ES-I3 (cell line): ENCODE measurements at regions not wholly inside any gene's neighbourhood (a gene's known extent, or its start where the extent isn't known, plus 50 kb on each side); places are given as distances from the start of the nearest gene placed in this dataset.
"Not testable (repeated sequence)": the region's sequence is repeated elsewhere in the genome, so short reads cannot be mapped to it uniquely, and the experiment has no call there.

Source experiments
- H3K36me3 ChIP-seq: 2 replicates; pipeline ENCODE4 v1.6.1; 2013; ENCODE audit warnings: mild to moderate bottlenecking, low read length, control low read depth, moderate library complexity; ENCODE audit not compliant: insufficient read depth
- H3K4me1 ChIP-seq: 2 replicates; pipeline ENCODE4 v1.6.1; 2013; ENCODE audit warnings: mild to moderate bottlenecking, control low read depth, low read length; ENCODE audit not compliant: insufficient read depth
- H3K9ac ChIP-seq: 2 replicates; pipeline ENCODE4 v1.6.1; 2013; ENCODE audit warnings: low read depth, mild to moderate bottlenecking, low read length, moderate library complexity
- H3K9me3 ChIP-seq: 2 replicates; pipeline ENCODE4 v1.6.1; 2013; ENCODE audit warnings: mild to moderate bottlenecking, low read length, moderate library complexity; ENCODE audit not compliant: control insufficient read depth, insufficient read depth

GRCh38 chr12:75622492-75622891 is 111.1 kb upstream of the KRR1 start:
- Histone ChIP-seq H3K4me1 (peaks cover 17% of the 10 kb centered on the region; the same call in 1 of the 2 replicates), H3K36me3 (no peaks in the 10 kb centered on the region), H3K9ac (no peak overlapping the region), H3K9me3 (no peaks in the 10 kb centered on the region)

GRCh38 chr12:75614396-75614795 is 103.0 kb upstream of the KRR1 start:
- not testable (repeated sequence) for H3K4me1 ChIP-seq, H3K36me3 ChIP-seq, H3K9ac ChIP-seq, H3K9me3 ChIP-seq

GRCh38 chr12:75613981-75614380 is 102.6 kb upstream of the KRR1 start:
- Histone ChIP-seq H3K36me3 (no peaks in the 10 kb centered on the region), H3K9me3 (no peaks in the 10 kb centered on the region), H3K4me1 (no peaks in the 10 kb centered on the region), H3K9ac (no peak overlapping the region)

- Histone ChIP-seq H3K36me3 (no peaks in the 10 kb centered on the region), H3K9me3 (no peaks in the 10 kb centered on the region), H3K4me1 (no peaks in the 10 kb centered on the region), H3K9ac (no peak overlapping the region)
Measured at GRCh38 chr12:75611041-75611440, 99.6 kb upstream of the KRR1 start.

GRCh38 chr12:75606956-75607355 is 95.5 kb upstream of the KRR1 start:
- Histone ChIP-seq H3K36me3 (no peaks in the 10 kb centered on the region), H3K4me1 (no peaks in the 10 kb centered on the region), H3K9me3 (0 out of 2 replicates have a peak, but pooled peaks cover 3% of the 10 kb centered on the region), H3K9ac (no peak overlapping the region)

- 0 out of 2 replicates have a peak, but pooled peaks cover 3% of the 10 kb centered on the region for H3K9me3 ChIP-seq
- no peaks in the 10 kb centered on the region for H3K36me3 ChIP-seq
- no peaks in the 10 kb centered on the region for H3K4me1 ChIP-seq
- no peak overlapping the region for H3K9ac ChIP-seq
Measured at GRCh38 chr12:75606151-75606550, 94.7 kb upstream of the KRR1 start.

GRCh38 chr12:75603475-75603874 is 92.1 kb upstream of the KRR1 start:
- H3K9ac ChIP-seq, result no peak overlapping the region
- no peaks in the 10 kb centered on the region for H3K4me1 ChIP-seq

GRCh38 chr12:75602106-75602505 is 90.7 kb upstream of the KRR1 start:
- Histone ChIP-seq H3K36me3 (no peaks in the 10 kb centered on the region), H3K4me1 (no peaks in the 10 kb centered on the region), H3K9me3 (0 out of 2 replicates have a peak, but pooled peaks cover 3% of the 10 kb centered on the region), H3K9ac (no peak overlapping the region)

More at GRCh38 chr12:75603475-75603874, 92.1 kb upstream of the KRR1 start:
- Histone ChIP-seq H3K9me3 (0 out of 2 replicates have a peak, but pooled peaks cover 3% of the 10 kb centered on the region), H3K36me3 (no peaks in the 10 kb centered on the region)

GRCh38 chr12:75600146-75600545 is 88.7 kb upstream of the KRR1 start:
- H3K36me3 ChIP-seq, result no peaks in the 10 kb centered on the region
- H3K9ac ChIP-seq, result no peak overlapping the region
- H3K4me1 ChIP-seq, result no peaks in the 10 kb centered on the region
- 0 out of 2 replicates have a peak, but pooled peaks cover 3% of the 10 kb centered on the region for H3K9me3 ChIP-seq

- Histone ChIP-seq H3K9me3 (no peaks in the 10 kb centered on the region), H3K36me3 (no peaks in the 10 kb centered on the region), H3K9ac (no peak overlapping the region), H3K4me1 (no peaks in the 10 kb centered on the region)
Measured at GRCh38 chr12:75599061-75599460, 87.7 kb upstream of the KRR1 start.

GRCh38 chr12:75596406-75596805 is 85.0 kb upstream of the KRR1 start:
- Histone ChIP-seq H3K9ac (no peak overlapping the region), H3K9me3 (no peaks in the 10 kb centered on the region), H3K36me3 (no peaks in the 10 kb centered on the region), H3K4me1 (no peaks in the 10 kb centered on the region)

- Histone ChIP-seq H3K9me3 (no peaks in the 10 kb centered on the region), H3K36me3 (no peaks in the 10 kb centered on the region), H3K4me1 (no peaks in the 10 kb centered on the region), H3K9ac (no peak overlapping the region)
Measured at GRCh38 chr12:75592638-75593335, 81.4 kb upstream of the KRR1 start.

GRCh38 chr12:75592086-75592485 is 80.7 kb upstream of the KRR1 start:
- H3K9ac ChIP-seq, result no peak overlapping the region
- no peaks in the 10 kb centered on the region for H3K4me1 ChIP-seq
- no peaks in the 10 kb centered on the region for H3K9me3 ChIP-seq
- H3K36me3 ChIP-seq, result no peaks in the 10 kb centered on the region

- Histone ChIP-seq H3K4me1 (no peaks in the 10 kb centered on the region), H3K36me3 (no peaks in the 10 kb centered on the region), H3K9me3 (no peaks in the 10 kb centered on the region), H3K9ac (no peak overlapping the region)
Measured at GRCh38 chr12:75591628-75592027, 80.2 kb upstream of the KRR1 start.

GRCh38 chr12:75589801-75590200 is 78.4 kb upstream of the KRR1 start:
- Histone ChIP-seq H3K36me3 (no peaks in the 10 kb centered on the region), H3K4me1 (no peaks in the 10 kb centered on the region), H3K9me3 (no peaks in the 10 kb centered on the region), H3K9ac (no peak overlapping the region)
